Dermis blood vessel endothelial cell (primary cell): ENCODE measurements at regions not wholly inside any gene's neighbourhood (a gene's known extent, or its start where the extent isn't known, plus 50 kb on each side); places are given as distances from the start of the nearest gene placed in this dataset.
"Not testable (repeated sequence)": the region's sequence is repeated elsewhere in the genome, so short reads cannot be mapped to it uniquely, and the experiment has no call there.

Experiments
- DNase-seq: peaks from one replicate; pipeline ENCODE4 v3.0.0; 2010

GRCh38 chr20:40634891-40635290, 54.1 kb downstream of the MAFB start:
- no peak for DNase-seq

- no peak for DNase-seq
These were observed 55.7 kb downstream of the MAFB start for GRCh38 chr20:40633123-40633850.

- no peak for DNase-seq
These were observed 56.6 kb downstream of the MAFB start for GRCh38 chr20:40632346-40632976.

GRCh38 chr20:40631119-40631631, 57.9 kb downstream of the MAFB start:
- no peak for DNase-seq

DNA sequence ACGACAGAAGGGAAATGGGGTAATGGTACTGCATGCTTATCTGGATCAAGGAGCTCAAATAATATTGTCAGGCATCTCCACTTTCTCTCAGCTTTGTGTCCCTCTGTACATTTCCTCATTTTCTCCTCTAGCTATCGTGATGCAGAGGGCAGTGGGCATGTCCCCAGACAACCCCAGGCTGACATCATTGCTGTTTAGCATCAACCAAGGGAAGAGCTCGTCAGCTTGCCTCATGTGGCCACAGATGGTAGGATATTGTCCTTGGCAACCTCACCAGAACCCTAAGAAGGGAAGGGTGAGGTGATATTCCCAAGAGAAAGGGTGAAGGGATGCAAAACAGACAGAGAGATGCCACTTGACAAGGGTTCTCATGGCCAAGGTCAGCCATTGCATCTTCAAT, 58.3 kb downstream of the MAFB start:
- DNase-seq = no peak

DNA sequence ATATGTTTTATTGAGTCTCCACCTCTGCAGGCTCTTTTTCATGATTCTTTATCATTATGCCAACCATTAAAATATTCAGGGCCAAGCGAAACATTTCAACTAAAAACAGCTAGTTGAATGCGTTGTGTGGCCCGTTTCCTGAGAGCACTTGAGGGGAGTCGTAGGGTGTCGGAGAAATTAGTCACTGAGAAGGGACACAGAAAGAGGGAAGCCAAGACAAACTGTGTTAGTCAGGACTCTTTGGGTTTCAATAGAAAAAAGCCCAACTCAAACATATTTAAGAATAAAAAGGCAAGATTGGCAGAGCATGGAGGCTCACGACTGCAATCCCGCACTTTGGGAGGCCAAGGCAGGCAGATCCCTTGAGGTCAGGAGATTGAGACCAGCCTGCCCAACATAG, 58.9 kb downstream of the MAFB start:
- no peak for DNase-seq

GRCh38 chr20:40628877-40629276, 60.2 kb downstream of the MAFB start:
- no peak for DNase-seq

DNA sequence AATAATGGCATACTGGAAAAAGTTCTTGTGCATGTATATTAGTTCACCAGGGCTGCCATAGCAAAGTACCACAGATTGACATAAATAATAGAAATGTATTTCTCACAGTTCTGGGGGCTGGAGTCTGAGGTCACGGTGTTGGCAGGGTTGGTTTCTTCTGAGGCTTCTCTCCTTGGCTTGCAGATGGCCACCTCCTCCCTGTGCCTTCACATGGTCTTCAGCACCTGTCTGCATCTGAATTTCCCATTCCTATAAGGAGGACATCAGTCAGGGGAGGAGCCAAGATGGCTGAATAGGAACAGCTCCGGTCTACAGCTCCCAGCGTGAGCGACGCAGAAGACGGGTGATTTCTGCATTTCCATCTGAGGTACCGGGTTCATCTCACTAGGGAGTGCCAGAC, 70.0 kb downstream of the MAFB start:
- DNase-seq = not testable (repeated sequence)

- DNase-seq = no peak
These were observed 71.4 kb downstream of the MAFB start for GRCh38 chr20:40617594-40617993.

DNA sequence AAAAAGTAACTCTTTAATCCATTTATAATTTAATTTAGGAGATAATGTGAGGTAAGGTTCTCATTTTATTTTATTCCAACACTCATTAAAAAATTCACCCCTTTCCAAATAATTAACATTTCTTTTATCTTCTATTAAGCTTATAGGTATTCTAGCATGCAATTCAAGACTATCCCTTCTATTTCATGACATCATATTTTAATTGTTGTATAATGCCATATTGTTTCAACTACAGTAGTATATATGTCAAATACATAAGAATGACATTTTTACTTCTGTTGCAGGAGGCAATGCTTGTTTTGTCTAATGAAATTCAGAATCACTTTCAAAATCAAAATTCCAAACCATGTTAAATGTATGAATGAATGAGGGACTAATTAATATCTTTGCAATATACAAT, 76.2 kb downstream of the MAFB start:
- no peak for DNase-seq

DNA sequence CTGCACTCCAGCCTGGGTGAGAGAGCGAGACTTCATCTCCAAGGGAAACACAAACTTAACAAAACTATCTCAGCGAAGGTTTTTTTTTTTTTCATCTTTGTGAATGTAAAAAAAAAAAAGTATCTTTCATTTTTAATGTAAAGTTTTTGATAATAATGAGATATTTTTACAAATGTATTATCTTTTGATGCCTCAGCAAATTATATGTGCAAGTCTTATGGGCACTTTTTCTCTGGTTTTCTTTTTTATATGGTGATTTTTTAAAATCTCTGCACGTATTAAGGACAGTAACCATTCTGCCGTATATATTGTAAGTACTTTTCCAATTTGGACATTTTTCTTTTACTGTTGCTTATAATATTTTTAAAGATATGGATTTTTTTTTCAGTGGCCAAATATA, 76.8 kb downstream of the MAFB start:
- DNase-seq = no peak

DNA sequence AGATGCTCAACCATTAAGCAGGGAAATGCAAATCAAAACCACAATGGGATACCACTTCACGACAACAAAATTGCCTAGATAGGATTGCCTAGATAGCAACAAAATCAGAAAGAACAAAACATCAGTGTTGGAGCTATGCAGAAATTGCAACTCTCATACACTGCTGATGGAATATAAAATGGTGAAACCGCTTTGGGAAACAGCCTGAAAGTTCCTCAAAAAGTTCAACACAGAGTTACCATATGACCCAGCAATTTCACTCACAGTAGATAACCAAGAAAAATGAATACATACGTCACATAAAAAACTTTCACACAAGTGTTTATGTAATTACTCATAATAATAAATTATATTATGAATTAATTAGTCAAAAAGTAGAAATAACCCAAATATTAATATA, 78.3 kb downstream of the MAFB start:
- no peak for DNase-seq

GRCh38 chr20:40607927-40608326, 81.1 kb downstream of the MAFB start:
- DNase-seq = no peak

DNA sequence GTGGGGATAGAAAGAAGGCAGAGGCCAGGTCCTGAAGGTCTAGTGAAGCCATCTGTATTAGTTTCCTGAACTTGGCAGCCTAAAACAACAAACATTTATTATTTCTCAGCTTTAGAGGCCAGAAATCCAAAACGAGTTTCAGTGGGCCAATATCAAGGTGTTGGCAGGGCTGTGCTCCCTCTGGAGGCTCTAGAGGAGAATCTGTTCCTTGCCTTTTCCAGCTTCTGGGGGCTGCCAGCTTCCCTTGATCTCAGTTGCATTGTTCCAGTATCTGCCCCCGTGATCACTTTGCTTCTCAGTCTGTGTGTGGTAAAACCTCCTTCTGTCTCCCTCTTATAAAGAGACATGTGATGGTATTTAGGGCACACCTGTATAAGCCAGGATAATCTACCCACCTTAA, 82.4 kb downstream of the MAFB start:
- no peak for DNase-seq

DNA sequence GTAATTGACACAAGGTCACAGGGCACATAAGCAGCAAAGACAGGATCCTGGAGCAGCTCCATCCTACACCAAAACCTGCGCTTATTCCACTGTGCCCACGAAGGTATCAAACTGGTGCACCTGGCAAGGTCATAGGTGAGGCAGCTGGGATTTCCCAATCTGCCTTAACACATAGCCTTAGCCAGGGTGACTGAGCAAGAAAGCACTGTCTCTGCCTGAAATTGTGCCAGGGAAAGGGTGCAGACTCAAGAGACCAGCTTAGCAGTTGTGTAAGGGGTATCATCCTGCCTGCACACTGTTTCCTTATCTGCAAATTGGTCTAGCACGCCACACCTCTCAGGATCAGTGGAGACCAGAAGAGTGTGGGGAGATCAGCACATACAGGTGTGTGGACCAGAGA, 82.8 kb downstream of the MAFB start:
- no peak for DNase-seq

DNA sequence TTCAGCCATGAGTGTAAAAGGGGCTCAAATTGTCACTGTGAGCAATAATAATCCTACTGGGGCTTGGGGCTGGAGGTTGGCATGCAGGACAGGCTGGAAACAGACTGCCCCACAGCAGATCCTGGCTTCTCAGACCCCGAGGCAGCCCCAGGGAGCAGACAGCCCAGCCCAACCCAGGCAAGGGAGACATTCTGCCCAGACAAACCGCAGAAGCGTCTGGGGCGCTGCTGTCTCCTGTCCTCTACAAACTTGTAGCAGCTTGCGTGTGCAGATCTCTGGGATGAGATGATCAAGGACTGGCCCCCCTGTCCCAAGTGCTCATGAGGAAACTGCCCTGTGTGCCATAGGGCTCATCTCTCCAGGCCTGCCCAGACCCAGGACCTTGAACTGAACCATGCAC, 84.6 kb downstream of the MAFB start:
- no peak for DNase-seq

DNA sequence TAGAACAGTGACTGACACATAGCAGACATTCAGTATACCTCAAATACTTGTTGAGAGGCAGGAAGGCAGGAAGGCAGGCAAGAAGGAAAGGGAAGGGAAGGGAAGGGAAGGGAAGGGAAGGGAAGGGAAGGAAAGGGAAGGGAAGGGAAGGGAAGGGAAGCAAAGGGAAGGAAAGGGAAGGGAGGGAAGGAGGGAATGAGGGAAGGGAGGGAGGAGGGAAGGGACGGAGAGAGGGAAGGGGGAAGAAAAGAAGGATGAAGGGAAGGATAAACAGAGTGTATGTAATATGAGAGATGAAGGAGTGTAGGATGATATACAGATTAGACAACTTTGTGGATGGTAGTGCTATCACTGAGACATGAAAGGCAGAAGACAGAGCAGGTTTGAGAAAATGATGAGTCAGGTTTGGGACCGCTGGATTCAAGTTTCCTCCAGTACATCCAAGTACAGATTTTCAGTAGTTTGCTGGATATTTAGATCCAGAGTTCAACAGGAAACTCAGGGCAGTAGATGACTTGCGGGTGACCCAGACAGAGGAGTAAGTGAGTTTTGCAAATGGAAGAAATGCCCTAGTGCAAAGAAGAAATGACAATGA, 85.9 kb downstream of the MAFB start:
- DNase-seq = no peak

DNA sequence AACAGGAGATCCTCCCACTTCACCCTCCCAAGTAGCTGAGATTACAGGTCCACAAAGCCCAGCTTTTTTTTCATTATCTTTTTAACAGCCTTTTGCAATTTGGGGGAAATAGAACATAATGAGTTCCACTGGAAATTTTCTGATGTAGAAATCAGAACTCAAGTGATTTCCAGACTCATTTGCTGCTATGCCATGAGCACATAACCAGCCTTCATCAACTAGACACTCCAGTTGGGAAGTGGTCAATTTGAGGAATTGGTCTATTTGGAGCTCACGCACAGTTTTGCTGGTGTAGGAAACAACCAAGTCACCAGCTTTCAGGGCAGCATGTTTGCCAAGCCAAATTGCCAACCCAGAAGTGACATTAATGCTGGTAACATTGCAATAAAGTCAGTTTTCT, 86.7 kb downstream of the MAFB start:
- DNase-seq = no peak

- no peak for DNase-seq
These were observed 88.4 kb downstream of the MAFB start for GRCh38 chr20:40600441-40601219.

DNA sequence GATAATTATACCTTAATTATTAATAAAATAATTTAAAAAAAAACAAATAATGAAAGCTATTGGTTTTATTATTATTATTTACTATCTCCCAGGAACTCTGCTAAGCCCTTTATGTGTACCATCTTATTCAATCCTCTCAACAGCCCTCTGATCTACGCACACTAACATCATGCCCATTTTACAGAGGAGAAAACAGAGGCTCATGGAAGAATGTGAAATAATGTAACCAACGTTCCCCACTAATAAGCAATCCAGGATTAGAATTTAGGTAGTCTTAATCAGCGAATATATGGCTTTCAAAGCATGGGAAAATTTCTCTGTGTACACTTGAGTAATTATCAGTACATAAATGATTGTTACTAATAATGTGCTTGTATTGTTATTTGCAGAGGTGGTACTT, 89.0 kb downstream of the MAFB start:
- no peak for DNase-seq

- no peak for DNase-seq
These were observed 96.1 kb downstream of the MAFB start for GRCh38 chr20:40592941-40593340.

- no peak for DNase-seq
These were observed 97.5 kb downstream of the MAFB start for GRCh38 chr20:40591536-40591935.

DNA sequence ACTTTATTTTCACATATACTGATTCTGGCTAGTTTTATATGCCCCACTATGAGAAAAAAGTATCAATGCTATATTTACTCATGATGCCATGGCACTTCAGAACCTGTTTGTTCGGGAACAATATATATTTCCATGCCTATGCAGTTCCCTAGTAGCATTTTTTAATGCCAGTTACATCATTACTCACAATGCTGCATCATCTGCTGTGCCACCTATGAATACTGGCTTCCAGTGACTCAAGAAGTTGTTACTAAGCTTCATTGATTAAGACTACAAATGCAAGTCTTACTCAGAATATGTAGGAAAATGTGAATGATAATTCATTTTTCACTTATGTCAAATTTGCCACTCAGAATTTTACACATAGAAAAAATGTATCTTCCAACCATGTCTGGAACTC, 97.9 kb downstream of the MAFB start:
- DNase-seq = no peak
